ENCODE measurements at regions not wholly inside any gene's neighbourhood (a gene's known extent, or its start where the extent isn't known, plus 50 kb on each side); places are given as distances from the start of the nearest gene placed in this dataset.

- no peaks in the 10 kb centered on the region for H3K36me3 Mint-ChIP-seq (ENCODE audit: low read depth)
- H3K27me3 Mint-ChIP-seq (ENCODE audit: low read depth): no peaks in the 10 kb centered on the region
- H3K9me3 Mint-ChIP-seq: no peaks in the 10 kb centered on the region
- DNase-seq (ENCODE audit: low read depth, low spot score): no peak
- H3K27ac Mint-ChIP-seq (ENCODE audit: unreplicated experiment): no peak overlapping the region
- H3K4me1 Mint-ChIP-seq: peaks cover 6% of the 10 kb centered on the region
- no peak for TF ChIP-seq CTCF (conservative IDR thresholded peaks at IDR 0.05)
- H3K4me3 Mint-ChIP-seq: no peak overlapping the region
Measured at GRCh38 chr10:128912568-128913311, 554.3 kb upstream of the MGMT start.

GRCh38 chr10:128914681-128915080, 552.4 kb upstream of the MGMT start:
- TF ChIP-seq CTCF (conservative IDR thresholded peaks at IDR 0.05): no peak
- Mint-ChIP-seq H3K27ac (ENCODE audit: unreplicated experiment) (no peak overlapping the region), H3K4me1 (no peaks in the 10 kb centered on the region)

GRCh38 chr10:128915630-128916029, 551.4 kb upstream of the MGMT start:
- Mint-ChIP-seq H3K27ac (ENCODE audit: unreplicated experiment) (no peak overlapping the region), H3K4me3 (no peak overlapping the region)

More at GRCh38 chr10:128914681-128915080, 552.4 kb upstream of the MGMT start:
- no peaks in the 10 kb centered on the region for H3K27me3 Mint-ChIP-seq (ENCODE audit: low read depth)
- H3K9me3 Mint-ChIP-seq: peaks cover 4% of the 10 kb centered on the region
- no peaks in the 10 kb centered on the region for H3K36me3 Mint-ChIP-seq (ENCODE audit: low read depth)
- no peak for DNase-seq (ENCODE audit: low read depth, low spot score)
- no peak overlapping the region for H3K4me3 Mint-ChIP-seq

GRCh38 chr10:128916383-128916782, 550.7 kb upstream of the MGMT start:
- H3K9me3 Mint-ChIP-seq: peaks cover 4% of the 10 kb centered on the region
- peak overlapping the region; percentile 24 for H3K27ac Mint-ChIP-seq (ENCODE audit: unreplicated experiment)
- TF ChIP-seq CTCF (conservative IDR thresholded peaks at IDR 0.05): no peak
- H3K4me1 Mint-ChIP-seq: no peaks in the 10 kb centered on the region
- H3K4me3 Mint-ChIP-seq: no peak overlapping the region
- H3K27me3 Mint-ChIP-seq (ENCODE audit: low read depth): no peaks in the 10 kb centered on the region
- no peak for DNase-seq (ENCODE audit: low read depth, low spot score)
- no peaks in the 10 kb centered on the region for H3K36me3 Mint-ChIP-seq (ENCODE audit: low read depth)

More at GRCh38 chr10:128915630-128916029, 551.4 kb upstream of the MGMT start:
- Mint-ChIP-seq H3K9me3 (peaks cover 4% of the 10 kb centered on the region), H3K4me1 (no peaks in the 10 kb centered on the region), H3K27me3 (ENCODE audit: low read depth) (no peaks in the 10 kb centered on the region), H3K36me3 (ENCODE audit: low read depth) (no peaks in the 10 kb centered on the region)
- no peak for DNase-seq (ENCODE audit: low read depth, low spot score)
- TF ChIP-seq CTCF (conservative IDR thresholded peaks at IDR 0.05): no peak

GRCh38 chr10:128921389-128922022, 545.5 kb upstream of the MGMT start:
- Mint-ChIP-seq H3K27me3 (ENCODE audit: low read depth) (no peaks in the 10 kb centered on the region), H3K9me3 (peaks cover 4% of the 10 kb centered on the region), H3K27ac (ENCODE audit: unreplicated experiment) (no peak overlapping the region), H3K4me1 (no peaks in the 10 kb centered on the region), H3K36me3 (ENCODE audit: low read depth) (no peaks in the 10 kb centered on the region), H3K4me3 (no peak overlapping the region)
- DNase-seq (ENCODE audit: low read depth, low spot score): no peak
- TF ChIP-seq CTCF (conservative IDR thresholded peaks at IDR 0.05): no peak

All from neural crest cell (in vitro differentiated cells).